GM18505 (cell line): ENCODE measurements at regions not wholly inside any gene's neighbourhood (a gene's known extent, or its start where the extent isn't known, plus 50 kb on each side); places are given as distances from the start of the nearest gene placed in this dataset.
"Not testable (repeated sequence)": the region's sequence is repeated elsewhere in the genome, so short reads cannot be mapped to it uniquely, and the experiment has no call there.

Experiments
- ATAC-seq: cut with Tn5 transposase; IDR thresholded peaks from one replicate; pipeline ENCODE4 v1.9.1; 2021; ENCODE audit not compliant: unreplicated experiment
- POLR2A ChIP-seq: IDR thresholded peaks from 4 replicates; pipeline ENCODE4 v1.6.1; 2011; ENCODE audit warnings: borderline replicate concordance; ENCODE audit not compliant: insufficient read depth, insufficient read length; ENCODE audit errors: extremely low read depth

- no peak for ATAC-seq
- TF ChIP-seq POLR2A: no peak
Measured at GRCh38 chr2:41242001-41242331, 790.1 kb upstream of the SLC8A1 start.

- no peak for TF ChIP-seq POLR2A
- no peak for ATAC-seq
Measured at GRCh38 chr2:41267929-41268659, 779.7 kb upstream of the PKDCC start.

GRCh38 chr2:41283079-41283775 is 764.6 kb upstream of the PKDCC start:
- TF ChIP-seq POLR2A: no peak
- ATAC-seq: no peak

GRCh38 chr2:41293491-41293890 is 754.3 kb upstream of the PKDCC start:
- no peak for ATAC-seq
- TF ChIP-seq POLR2A: no peak

GRCh38 chr2:41294331-41294730 is 753.5 kb upstream of the PKDCC start:
- no peak for TF ChIP-seq POLR2A
- no peak for ATAC-seq

- ATAC-seq: no peak
- no peak for TF ChIP-seq POLR2A
Measured at GRCh38 chr2:41313082-41313481, 734.7 kb upstream of the PKDCC start.

- no peak for TF ChIP-seq POLR2A
- ATAC-seq: no peak
Measured at GRCh38 chr2:41314511-41315070, 733.2 kb upstream of the PKDCC start.

GRCh38 chr2:41319437-41319836 is 728.4 kb upstream of the PKDCC start:
- no peak for ATAC-seq
- no peak for TF ChIP-seq POLR2A

- no peak for TF ChIP-seq POLR2A
- ATAC-seq: no peak
Measured at GRCh38 chr2:41320491-41320890, 727.3 kb upstream of the PKDCC start.

GRCh38 chr2:41321351-41321750 is 726.5 kb upstream of the PKDCC start:
- no peak for TF ChIP-seq POLR2A
- ATAC-seq: no peak

GRCh38 chr2:41326851-41327250 is 721.0 kb upstream of the PKDCC start:
- ATAC-seq: no peak
- no peak for TF ChIP-seq POLR2A

- TF ChIP-seq POLR2A: no peak
- no peak for ATAC-seq
Measured at GRCh38 chr2:41329040-41329439, 718.8 kb upstream of the PKDCC start.

- TF ChIP-seq POLR2A: no peak
- ATAC-seq: no peak
Measured at GRCh38 chr2:41334159-41334558, 713.7 kb upstream of the PKDCC start.

- ATAC-seq: not testable (repeated sequence)
Measured at GRCh38 chr2:41335573-41335972, 712.2 kb upstream of the PKDCC start.
